GM21737 (cell line): ENCODE measurements at regions not wholly inside any gene's neighbourhood (a gene's known extent, or its start where the extent isn't known, plus 50 kb on each side); places are given as distances from the start of the nearest gene placed in this dataset.

Experiments used
- ATAC-seq: cut with Tn5 transposase; IDR thresholded peaks from one replicate; pipeline ENCODE4 v1.9.1; 2021; ENCODE audit warnings: mild to moderate bottlenecking, moderate library complexity; ENCODE audit not compliant: unreplicated experiment

DNA sequence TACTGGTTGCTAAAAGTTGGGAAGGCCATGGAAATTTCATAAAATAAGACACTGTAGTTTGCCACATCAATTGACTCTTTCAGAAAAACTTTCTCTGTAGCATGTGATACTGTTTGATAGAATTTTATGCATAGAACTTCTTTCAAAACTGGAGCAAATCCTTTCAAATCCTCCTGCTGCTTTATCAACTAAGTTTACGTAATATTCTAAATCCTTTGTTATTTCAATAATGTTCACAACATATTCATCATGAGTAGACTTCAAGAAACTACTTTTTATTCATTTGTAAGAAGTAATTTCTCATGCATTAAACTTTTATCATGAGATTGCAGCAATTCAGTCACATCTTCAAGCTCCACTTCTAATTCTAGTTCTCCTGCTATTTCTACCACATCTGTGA, 199.3 kb downstream of the PCDH18 start:
- no peak for ATAC-seq

DNA sequence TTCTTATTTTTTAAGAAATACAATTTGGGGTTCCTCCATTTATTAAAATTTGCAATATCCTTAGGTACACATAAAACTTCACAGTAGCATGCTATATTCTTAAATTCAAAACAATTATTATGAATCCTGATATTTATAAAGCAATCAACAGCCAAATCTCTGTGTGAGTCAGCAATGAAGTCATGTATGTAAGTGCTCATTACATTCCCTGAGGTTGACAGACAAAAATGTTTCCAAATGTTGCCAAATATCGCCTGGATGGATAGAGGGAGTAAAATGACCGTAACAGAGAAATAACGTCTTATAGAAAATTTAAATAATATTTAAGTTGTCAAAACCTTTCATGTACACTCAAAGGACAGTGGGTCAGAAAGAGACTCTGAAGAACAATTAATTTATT, 220.0 kb downstream of the PCDH18 start:
- no peak for ATAC-seq

DNA sequence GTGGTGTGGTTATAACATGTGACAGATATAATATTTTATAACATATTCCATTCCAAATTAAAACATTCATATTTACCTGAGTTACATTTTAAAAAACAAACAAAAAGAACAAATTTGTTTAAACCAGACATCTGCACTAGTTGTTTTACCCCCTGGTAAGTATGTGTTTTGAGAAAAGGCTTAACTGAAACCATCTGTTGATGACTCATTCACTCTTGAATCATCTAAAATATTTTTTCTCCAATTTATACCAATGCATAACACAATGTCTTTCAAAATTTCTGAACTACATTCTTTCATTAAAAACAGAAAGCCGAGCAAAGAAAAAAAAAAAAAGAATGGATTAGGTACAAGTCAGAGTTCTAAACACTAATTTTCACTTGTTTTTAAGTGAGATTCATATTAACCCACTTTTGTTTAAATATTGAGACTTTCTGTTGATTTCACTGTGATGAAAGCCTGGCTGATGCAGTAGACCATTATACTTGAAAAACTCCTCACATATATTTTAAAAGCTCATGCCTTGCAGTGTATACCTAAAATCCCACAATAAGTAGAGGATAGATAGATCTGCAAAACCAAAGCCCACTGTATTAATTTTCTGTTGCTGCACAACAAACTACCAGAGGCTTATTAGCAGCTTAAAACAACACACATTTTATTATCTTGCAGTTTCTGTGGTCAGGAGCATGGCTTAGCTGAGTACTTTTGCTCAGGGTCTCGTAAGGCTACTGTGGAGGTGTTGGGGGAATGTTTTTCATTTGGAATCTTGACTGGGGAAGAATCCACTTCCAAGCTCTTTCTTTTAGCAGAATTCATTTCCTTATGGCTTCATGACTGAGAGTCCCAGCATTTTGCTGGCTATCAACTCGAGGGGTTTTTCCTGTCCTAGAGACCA, 221.5 kb downstream of the PCDH18 start:
- no peak for ATAC-seq

DNA sequence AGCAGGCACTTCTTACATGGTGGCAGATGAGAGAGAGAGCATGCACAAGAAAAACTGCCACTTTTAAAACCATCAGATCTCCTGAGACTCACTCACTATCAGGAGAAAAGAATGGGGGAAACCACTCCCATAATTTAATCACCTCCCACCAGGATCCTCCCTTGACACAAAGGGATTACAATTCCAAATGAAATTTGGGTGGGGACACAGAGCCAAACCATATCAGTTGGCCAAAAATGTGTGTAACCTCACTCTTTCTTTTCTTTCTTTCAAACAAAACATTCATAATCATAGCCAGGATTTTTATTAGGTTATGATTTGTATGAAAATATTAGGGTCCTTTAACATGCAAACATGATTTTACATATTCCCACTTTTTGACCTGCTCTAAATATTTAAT, 222.1 kb downstream of the PCDH18 start:
- no peak for ATAC-seq

DNA sequence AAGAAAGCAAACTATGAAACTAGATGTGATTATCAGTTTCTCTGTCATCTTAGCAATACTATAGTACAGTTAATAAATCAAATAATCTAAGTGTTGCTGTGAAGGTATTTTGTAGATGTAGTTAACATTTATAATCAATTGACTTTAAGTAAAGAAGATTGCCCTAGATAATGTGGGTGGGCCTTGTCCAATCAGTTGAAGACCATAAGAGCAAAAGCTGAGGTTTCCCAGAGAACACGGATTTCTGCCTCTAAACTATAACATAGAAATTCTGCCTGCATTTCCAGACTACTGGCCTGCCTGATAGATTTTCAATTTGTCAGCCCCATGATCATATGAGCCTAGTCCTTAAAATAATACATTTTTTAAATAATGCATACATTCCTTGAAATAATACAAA, 222.9 kb downstream of the PCDH18 start:
- no peak for ATAC-seq

DNA sequence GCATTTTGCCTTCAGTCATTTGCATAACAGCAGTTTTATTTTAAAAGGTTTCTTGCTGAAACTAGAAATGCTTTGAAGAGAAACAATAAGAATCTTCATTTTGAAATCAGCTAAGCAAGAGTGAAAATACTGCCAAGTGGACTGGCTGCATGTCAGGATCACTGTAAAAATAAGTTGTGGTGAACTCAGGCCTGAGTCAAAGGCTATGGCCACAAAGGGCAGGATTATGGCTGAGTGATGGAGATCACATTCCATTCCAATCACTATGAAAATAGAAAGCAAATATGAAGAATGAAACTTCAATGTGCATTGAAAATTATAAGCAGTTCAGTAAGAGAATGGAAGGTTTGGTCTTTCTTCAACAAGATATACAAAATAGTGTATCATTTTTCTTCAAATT, 224.5 kb downstream of the PCDH18 start:
- no peak for ATAC-seq

DNA sequence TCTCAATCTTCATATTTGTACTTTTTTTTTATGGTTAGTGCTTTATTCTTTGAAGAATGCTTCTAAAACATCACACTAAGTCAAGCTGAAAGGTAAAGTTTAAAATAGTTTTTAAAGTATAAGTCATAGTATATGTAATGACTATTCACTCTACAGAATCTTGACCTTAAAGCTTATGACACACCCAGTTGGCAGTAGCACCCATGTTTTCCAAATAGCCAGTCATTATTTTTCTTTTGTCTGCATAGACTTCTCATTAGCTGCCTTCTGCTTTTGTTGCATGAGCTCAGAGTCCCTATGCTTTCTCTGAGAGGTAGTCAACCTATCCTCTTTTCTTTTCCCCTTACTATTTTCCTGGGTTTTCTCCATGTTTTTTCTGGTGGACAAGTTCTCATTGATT, 231.5 kb downstream of the PCDH18 start:
- ATAC-seq, result no peak

DNA sequence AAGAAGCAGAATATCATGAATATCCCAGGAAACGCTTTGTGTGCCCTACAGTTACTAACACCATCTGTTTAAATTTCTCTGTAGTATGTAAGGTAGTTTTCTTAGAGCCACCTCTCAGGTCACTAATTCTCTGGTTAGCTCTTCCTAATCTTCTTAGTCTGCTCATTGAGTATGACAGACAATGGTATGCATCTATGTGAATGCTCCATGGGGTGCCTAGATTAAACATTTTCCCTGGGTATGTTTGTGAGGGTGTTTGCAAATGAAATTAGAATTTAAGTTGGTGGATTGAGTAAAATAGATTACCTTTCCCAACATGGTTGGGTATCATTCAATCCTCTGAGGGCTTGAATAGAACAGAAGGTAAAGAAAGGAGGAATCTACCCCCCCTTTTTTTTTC, 233.0 kb downstream of the PCDH18 start:
- no peak for ATAC-seq

DNA sequence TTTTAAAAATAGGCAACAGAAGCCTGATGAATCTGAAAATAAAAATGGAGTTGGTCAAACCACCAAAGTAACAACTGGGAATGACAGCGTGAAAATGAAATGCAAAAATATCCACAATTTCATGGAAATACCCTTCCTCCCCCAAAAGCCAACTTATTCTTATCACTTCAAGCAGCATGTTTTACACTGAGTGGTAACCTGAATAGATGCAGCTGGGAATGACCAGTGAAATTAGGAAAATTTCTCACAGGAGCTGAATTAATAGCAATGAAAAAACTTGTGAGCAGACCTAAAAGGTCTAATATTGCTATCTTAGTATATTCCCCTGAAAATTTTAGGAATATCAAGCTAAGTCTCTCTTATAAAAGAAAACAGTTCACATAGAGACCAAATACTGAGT, 239.0 kb downstream of the PCDH18 start:
- ATAC-seq, result no peak

DNA sequence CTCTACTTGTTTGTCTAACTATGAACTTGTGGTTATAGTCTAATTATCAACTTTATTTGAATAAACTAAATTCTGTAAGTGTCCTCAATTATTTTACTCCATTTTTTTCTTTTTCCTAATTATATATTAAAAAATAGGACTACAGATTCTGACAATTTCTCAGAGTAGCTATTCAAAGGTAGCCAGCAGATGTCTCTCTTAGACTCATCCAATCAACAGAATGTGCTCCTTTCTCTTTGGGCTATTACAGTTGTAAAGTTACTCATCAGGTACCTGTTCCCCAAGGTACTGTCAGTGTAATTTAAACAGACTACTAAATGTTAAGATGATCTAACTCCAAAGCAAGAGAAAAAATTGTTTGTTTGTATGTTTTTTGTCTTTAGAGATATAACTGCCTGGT, 248.6 kb downstream of the PCDH18 start:
- no peak for ATAC-seq

DNA sequence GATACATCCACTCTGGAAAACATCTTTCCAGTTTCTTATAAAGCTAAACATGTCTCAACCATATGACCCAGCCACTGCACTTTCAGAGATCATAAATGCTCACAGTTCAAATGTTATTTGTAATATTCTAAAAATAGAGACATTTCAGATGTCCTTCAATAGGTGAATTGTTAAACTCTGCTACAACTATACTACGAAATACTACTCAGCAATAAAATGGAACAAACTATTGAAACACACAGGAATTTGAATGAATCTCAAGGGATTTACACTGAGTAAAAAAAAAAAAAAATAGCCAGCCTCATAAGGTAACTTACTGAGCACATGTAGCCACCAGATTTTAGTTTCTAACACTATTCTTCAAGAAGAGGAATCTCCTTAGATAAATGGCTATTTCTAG, 253.9 kb downstream of the PCDH18 start:
- no peak for ATAC-seq

DNA sequence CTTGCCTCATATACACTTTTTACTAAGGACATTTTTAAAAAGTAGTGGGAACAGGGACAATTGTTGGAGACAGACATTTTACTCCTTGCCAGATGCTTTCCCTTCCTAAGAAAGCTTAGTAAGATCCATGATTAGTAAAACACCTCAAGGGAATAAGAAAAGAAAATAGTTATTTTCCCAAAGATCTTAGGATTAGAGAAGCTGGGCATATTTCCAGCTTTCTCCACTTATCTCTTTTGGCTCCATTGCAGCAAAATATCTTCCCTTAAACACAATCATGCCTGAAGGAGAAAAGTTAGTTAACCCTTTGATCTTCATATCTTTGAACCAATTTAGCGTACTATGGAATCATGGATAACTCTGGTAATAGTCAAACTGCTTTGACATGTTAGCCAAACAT, 257.9 kb downstream of the PCDH18 start:
- ATAC-seq, result no peak

DNA sequence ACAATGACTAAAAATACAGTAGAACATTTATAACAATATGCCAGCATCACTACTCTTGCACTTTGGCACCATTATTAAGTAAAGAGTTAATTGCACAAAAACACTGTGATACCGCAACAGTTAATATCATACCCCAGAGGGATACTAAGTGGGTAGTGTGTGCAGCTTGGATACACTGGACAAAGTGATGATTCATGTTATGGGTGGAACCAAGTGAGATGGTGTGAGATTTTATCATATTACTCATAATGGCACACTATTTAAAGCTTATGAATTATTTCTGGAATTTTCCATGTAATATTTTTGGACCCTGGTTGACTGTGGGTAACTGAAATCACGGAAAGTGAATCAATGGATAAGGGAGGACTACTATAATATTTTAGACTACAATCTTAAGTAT, 265.3 kb downstream of the PCDH18 start:
- no peak for ATAC-seq

DNA sequence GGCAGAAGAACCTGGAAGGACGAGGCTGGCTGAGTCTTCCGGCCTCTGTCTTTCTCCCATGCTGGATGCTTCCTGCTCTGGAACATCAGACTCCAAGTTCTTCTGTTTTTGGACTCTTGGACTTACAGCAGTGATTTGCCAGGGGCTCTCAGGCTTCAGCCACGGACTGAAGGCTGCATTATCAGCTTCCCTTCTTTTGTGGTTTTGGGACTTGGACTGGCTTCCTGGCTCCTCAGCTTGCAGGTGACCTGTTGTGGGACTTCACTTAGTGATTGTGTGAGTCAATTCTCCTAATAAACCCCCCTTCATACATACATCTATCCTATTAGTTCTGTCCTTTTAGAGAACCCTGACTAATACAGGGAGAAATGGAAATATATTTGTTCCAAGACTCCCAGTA, 265.8 kb downstream of the PCDH18 start:
- no peak for ATAC-seq

DNA sequence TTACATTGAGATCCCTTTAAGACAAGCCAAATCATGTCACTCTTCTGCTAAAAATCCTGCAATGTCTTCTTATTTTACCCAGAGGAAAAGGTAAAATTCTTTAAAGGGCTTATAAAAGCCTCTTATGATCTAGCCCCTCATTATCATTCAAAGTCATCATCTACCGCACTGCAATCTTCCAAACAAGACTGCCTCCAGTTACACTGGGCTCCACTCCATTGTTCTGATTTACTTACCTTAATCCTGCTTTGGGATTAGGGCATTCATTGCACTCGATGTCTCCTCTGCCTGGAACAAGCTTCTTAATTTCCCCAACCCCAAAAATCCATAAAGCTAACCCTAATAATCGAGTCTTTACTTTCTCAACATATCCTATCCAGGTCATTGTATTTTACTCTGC, 269.1 kb downstream of the PCDH18 start:
- ATAC-seq, result no peak

DNA sequence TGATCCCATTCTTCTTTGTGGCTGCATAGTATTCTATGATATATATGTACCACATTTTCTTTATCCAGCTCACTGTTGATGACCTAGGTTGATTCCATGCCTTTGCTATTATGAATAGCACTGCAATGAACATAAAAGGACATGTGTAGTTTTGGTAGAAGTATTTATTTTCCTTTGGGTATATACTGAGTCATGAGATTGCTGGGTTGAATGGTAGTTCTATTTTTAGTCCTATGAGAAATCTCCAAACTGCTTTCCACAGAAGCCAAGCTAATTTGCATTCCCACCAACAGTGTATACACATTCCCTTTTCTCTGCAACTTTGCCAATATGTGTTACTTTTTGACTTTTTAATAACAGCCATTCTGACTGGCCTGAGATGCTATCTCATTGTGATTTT, 278.3 kb downstream of the PCDH18 start:
- ATAC-seq, result no peak

DNA sequence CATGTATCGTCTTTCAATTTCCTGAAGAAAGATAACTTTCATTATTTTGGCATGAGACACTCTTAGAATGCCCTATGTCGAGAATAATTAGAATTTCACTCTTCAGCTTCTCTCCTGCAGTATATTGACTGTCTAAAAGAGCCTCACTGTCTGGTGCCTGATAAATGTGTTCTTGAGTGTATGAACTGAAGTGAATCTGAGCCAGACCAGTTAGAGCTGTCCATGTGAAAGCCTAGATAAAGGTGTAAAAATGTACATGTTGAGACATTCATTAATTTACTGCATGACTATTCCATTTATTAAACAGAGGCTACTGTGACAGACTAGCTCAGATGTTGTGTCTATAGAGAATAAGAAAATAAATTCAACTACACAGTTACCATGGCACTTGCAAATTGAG, 283.2 kb downstream of the PCDH18 start:
- no peak for ATAC-seq

DNA sequence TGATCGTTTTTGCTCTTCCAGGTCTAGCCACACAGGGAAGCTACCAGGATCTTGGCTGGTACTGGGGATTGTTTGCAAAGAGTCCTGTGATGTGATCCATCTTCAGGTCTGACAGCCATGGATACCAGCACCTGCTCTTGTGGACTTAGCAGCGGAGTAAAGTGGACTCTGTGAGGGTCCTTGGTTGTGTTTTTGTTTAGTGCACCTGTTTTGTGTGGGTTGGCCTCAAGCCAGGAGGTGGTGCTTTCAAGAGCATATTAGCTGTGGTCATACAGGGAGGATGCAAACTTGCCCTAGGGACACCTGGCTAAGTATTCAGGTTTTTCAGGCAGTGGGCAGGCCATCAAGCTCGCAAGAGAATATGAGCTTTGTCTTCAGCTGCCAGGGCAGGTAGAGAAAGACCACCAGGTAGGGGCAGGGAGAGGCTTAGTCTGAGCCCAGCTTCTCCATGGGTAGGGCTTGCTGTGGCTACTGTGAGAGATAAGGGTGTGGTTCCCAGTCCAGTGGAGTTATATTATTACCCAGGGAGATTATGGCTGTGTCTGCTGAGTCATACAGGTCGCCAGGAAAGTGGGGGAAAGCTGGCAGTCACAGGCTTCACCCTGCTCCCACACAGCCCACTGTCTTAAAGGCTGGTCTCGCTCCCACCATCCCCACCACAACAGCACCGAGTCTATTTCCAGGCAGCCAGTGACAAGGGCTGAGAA, 293.7 kb downstream of the PCDH18 start:
- ATAC-seq, result no peak

DNA sequence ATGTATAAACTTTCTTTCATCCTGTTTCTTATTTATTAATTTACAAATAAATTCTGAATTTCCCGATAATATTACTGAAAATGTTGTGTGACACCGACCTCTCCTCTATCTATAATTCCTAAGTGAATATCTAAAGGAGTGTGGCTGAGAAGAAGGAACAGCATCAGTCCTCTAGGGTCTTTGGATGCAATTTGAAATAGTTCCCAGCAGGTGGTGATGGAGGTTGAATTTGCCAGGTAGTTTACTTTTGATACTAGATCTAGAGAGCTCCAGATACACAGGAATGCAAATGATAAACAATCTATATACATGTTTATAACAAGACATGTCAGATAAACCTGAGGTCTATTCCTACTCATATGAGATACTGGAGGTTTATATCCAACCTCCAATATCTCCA, 305.4 kb downstream of the PCDH18 start:
- ATAC-seq, result no peak

DNA sequence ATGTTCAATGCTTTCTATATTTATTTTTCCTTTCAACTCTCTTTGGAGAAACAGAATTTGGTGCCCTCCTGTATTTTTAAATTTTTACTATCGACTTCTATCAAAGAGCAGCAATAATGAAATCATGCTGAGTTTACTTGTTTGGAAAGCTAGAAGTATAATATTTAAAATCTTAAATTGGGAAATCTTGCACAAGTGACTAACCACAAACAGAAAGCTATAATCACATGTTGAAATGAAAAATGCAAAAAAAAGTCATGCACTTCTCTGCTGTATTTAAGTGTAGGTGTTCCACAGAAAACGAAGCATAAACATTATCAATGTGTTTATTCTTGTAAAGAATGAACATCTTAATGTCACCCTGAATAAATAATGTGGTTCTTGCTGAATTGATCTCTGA, 306.1 kb downstream of the PCDH18 start:
- no peak for ATAC-seq

DNA sequence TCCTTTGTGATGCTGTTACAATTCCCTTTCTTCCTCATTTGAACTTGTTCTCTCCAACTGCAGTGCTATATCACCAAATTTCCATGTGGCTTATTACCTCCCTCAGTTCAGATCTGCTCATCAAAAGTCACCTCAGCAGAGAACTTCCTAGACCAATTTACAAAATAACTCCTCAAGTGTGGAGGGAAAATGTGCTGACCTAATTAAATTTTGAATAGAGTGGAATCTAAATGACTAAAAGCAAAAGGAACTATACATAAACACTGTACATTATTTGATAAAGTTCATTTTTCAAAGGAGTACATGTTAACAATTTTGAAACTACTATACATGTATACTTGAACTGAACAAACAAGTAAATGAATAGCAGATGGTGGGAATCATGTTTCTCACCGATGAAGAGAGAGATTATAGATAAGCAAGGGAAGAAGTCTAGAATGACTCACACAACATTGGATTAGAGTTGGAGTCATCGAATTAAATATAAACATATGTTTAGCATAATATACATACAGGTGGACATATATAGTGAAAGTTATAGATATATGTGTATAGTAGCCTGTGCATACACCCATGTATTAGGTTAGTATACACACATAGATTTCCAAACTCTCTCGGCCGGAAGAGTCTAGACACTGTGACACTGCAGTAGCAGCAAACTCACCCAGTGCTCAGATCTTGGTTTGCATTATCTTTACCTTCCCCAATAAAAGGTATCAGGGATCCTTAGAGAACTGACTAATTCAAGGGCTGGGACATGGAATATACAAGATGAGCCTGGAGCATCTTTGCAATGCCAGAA, 318.7 kb downstream of the PCDH18 start:
- no peak for ATAC-seq

DNA sequence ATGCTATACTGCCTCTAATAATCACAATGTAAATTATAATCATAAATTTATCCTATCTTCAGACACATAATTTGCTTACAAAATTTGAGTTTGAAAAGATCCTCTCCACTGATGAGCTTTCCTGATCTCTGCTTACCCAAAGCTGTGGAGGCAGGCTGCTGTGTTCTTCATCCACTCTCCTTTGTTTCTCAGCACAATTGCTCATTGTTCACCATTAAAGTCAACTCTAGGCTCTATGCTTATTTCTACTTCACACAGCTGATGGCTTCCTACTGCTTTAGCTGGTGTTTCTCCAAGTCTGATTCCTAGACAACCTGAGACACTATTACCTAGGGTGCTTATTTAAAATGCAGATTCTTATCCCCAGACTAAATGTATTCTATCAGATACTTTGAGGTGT, 319.7 kb downstream of the PCDH18 start:
- no peak for ATAC-seq
